Ishikawa (cell line): ENCODE measurements at regions not wholly inside any gene's neighbourhood (a gene's known extent, or its start where the extent isn't known, plus 50 kb on each side); places are given as distances from the start of the nearest gene placed in this dataset.

Source experiments
- EP300 ChIP-seq: IDR thresholded peaks from 2 replicates; pipeline ENCODE4 v1.6.1; 2012; ENCODE audit warnings: borderline replicate concordance
- TAF1 ChIP-seq: IDR thresholded peaks from 2 replicates; pipeline ENCODE4 v1.6.1; 2012; ENCODE audit warnings: low read depth, mild to moderate bottlenecking
- TEAD4 ChIP-seq: IDR thresholded peaks from 2 replicates; pipeline ENCODE4 v1.6.1; 2012

DNA sequence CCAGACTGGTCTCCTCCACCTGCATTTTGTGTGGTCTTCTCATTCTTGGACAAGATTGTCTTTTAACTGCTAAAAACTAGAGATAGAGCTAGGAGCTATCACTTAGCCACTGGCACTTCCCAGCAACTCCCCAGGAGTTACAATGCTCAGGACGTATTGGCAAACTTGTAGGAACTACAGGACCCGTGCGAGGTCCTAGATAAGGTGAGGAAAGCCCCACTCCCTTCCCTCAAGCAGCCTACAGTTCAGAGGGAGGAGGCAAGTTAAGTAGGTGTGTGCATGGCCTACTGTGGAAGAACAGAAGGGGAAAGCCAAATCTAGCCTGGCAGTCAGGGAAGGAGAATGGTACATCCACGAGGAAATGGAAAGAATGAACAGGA lies 504.7 kb upstream of the PROK2 start:
- TF ChIP-seq TAF1 (no peak), TEAD4 (no peak), EP300 (no peak)
